Coronary artery (tissue), 2 donors: ENCODE measurements at regions not wholly inside any gene's neighbourhood (a gene's known extent, or its start where the extent isn't known, plus 50 kb on each side); places are given as distances from the start of the nearest gene placed in this dataset.

Experiments used
- DNase-seq: peaks from one replicate; pipeline ENCODE4 v3.0.0-alpha.2; 2017; ENCODE audit warnings: low spot score
- H3K27ac ChIP-seq, 2 donors: fragments of 200-600 bp; sonication (generic); one replicate each; pipeline ENCODE4 v1.5.1; 2016 to 2019
- H3K4me3 ChIP-seq: fragments of 200-600 bp; sonication (generic); 2 replicates; pipeline ENCODE4 v1.5.1; 2016; ENCODE audit warnings: mild to moderate bottlenecking, moderate library complexity
- CTCF ChIP-seq: fragments of 200-600 bp; sonication (generic); IDR thresholded peaks from one replicate; pipeline ENCODE4 v1.5.1; 2019; ENCODE audit warnings: antibody characterized with exemption

GRCh38 chr1:57597036-57597435, 173.2 kb upstream of the DAB1 start:
- Histone ChIP-seq H3K4me3 (no peak overlapping the region), H3K27ac (no peak overlapping the region)
- DNase-seq = no peak
- no peak for TF ChIP-seq CTCF

- no peak for TF ChIP-seq CTCF
- no peak for DNase-seq
- no peak overlapping the region for H3K4me3 ChIP-seq
- no peak overlapping the region for H3K27ac ChIP-seq
These were observed 170.1 kb upstream of the DAB1 start for GRCh38 chr1:57594002-57594401.

GRCh38 chr1:57591842-57592241, 168.0 kb upstream of the DAB1 start:
- TF ChIP-seq CTCF = no peak

GRCh38 chr1:57590978-57591377, 167.1 kb upstream of the DAB1 start:
- no peak for TF ChIP-seq CTCF
- no peak for DNase-seq
- Histone ChIP-seq H3K4me3 (no peak overlapping the region), H3K27ac (no peak overlapping the region)

More at GRCh38 chr1:57591842-57592241, 168.0 kb upstream of the DAB1 start:
- no peak for DNase-seq
- Histone ChIP-seq H3K4me3 (no peak overlapping the region), H3K27ac (no peak overlapping the region)

- no peak for TF ChIP-seq CTCF
- no peak overlapping the region for H3K4me3 ChIP-seq
- no peak for DNase-seq
- no peak overlapping the region for H3K27ac ChIP-seq
These were observed 163.0 kb upstream of the DAB1 start for GRCh38 chr1:57586842-57587241.

GRCh38 chr1:57578680-57579079, 154.8 kb upstream of the DAB1 start:
- no peak for DNase-seq
- H3K27ac ChIP-seq = no peak overlapping the region
- H3K4me3 ChIP-seq = no peak overlapping the region
- TF ChIP-seq CTCF = no peak

GRCh38 chr1:57578099-57578498, 154.2 kb upstream of the DAB1 start:
- DNase-seq = no peak
- Histone ChIP-seq H3K4me3 (no peak overlapping the region), H3K27ac (no peak overlapping the region)
- TF ChIP-seq CTCF = no peak
